NT2/D1 (cell line): ENCODE measurements at regions not wholly inside any gene's neighbourhood (a gene's known extent, or its start where the extent isn't known, plus 50 kb on each side); places are given as distances from the start of the nearest gene placed in this dataset.

Source experiments
- SUZ12 ChIP-seq: IDR thresholded peaks from 2 replicates; pipeline ENCODE4 v1.6.1; 2011; ENCODE audit not compliant: insufficient read length, insufficient read depth; ENCODE audit errors: extremely low read depth
- YY1 ChIP-seq: IDR thresholded peaks from 2 replicates; pipeline ENCODE4 v1.6.1; 2011; ENCODE audit not compliant: insufficient read length, insufficient read depth
- ZNF274 ChIP-seq: IDR thresholded peaks from 2 replicates; pipeline ENCODE4 v1.6.1; 2011; ENCODE audit warnings: mild to moderate bottlenecking, low read depth, low read length

GRCh38 chr1:234875328-234875952 is 253.2 kb downstream of the TOMM20 start:
- no peak for TF ChIP-seq ZNF274
- no peak for TF ChIP-seq YY1
- TF ChIP-seq SUZ12 = no peak
